SK-N-SH (cell line): ENCODE measurements at regions not wholly inside any gene's neighbourhood (a gene's known extent, or its start where the extent isn't known, plus 50 kb on each side); places are given as distances from the start of the nearest gene placed in this dataset.

Experiments used
- CTCF ChIA-PET: fragments of 300-600, 350-600 bp; formaldehyde crosslinking; extraction: SDS; loops from one replicate; lab custom pipeline; 2021; lab: Yijun Ruan, JAX
- POLR2A ChIA-PET: fragments of 350-600 bp; sonication (Branson Sonifier 250); formaldehyde crosslinking; extraction: SDS; loops from one replicate; lab custom pipeline; 2020; ENCODE audit warnings: antibody characterized with exemption, inconsistent platforms; lab: Yijun Ruan, JAX
- DNase-seq: peaks from one replicate; pipeline ENCODE4 v3.0.0; 2012
- H2AFZ ChIP-seq: fragments of 200-600 bp; sonication (generic); 2 replicates; pipeline ENCODE4 v1.8.1; 2016; ENCODE audit warnings: antibody characterized with exemption, mild to moderate bottlenecking, low read depth
- H3F3A ChIP-seq: fragments of 200-600 bp; sonication (generic); replicated peaks from 2 replicates; pipeline ENCODE3; 2016; ENCODE audit warnings: antibody characterized with exemption, mild to moderate bottlenecking; ENCODE audit not compliant: insufficient read depth
- H3K27ac ChIP-seq, 2 experiments: fragments of 200-500 bp in 1 of 2; fragments of 200-600 bp in 1 of 2; sonication (Bioruptor generic) in 1 of 2; sonication (generic), shearing (Covaris generic) in 1 of 2; 2 replicates each; pipeline versions ENCODE4 v1.5.1 to v1.6.1; 2014 to 2016; ENCODE audit warnings: low read depth in 2 of 2, inconsistent platforms in 1 of 2, low read length in 1 of 2, mild to moderate bottlenecking in 1 of 2, mixed read lengths in 1 of 2
- H3K27me3 ChIP-seq: fragments of 200-600 bp; sonication (generic), shearing (Covaris generic); 2 replicates; pipeline ENCODE4 v1.6.1; 2016; ENCODE audit warnings: mixed run types; ENCODE audit not compliant: insufficient read depth
- H3K36me3 ChIP-seq, 2 experiments: fragments of 200-500 bp in 1 of 2; fragments of 200-600 bp in 1 of 2; sonication (Bioruptor generic) in 1 of 2; sonication (generic) in 1 of 2; replicated peaks in 1 of 2; 2 replicates each; pipeline versions ENCODE3 to v1.5.1; 2014 to 2016; ENCODE audit warnings: low read length in 1 of 2, mild to moderate bottlenecking in 1 of 2; ENCODE audit not compliant: insufficient read depth in 2 of 2, control insufficient read depth in 1 of 2
- H3K4me1 ChIP-seq, 2 experiments: fragments of 200-500 bp in 1 of 2; fragments of 200-600 bp in 1 of 2; sonication (Bioruptor generic) in 1 of 2; sonication (generic), shearing (Covaris generic) in 1 of 2; 2 replicates each; pipeline versions ENCODE4 v1.5.1 to v1.6.1; 2014 to 2016; ENCODE audit warnings: low read depth in 1 of 2, low read length in 1 of 2, mixed run types in 1 of 2; ENCODE audit not compliant: insufficient read depth in 2 of 2, control insufficient read depth in 1 of 2
- H3K4me2 ChIP-seq: fragments of 200-600 bp; sonication (generic), shearing (Covaris generic); 2 replicates; pipeline ENCODE4 v1.6.1; 2017; ENCODE audit warnings: mixed run types
- H3K4me3 ChIP-seq, 2 experiments: fragments of 200-500 bp in 1 of 2; fragments of 200-600 bp in 1 of 2; sonication (Bioruptor generic) in 1 of 2; sonication (generic), shearing (Covaris generic) in 1 of 2; 2 replicates each; pipeline versions ENCODE4 v1.5.1 to v1.8.1; 2014 to 2016; ENCODE audit warnings: low read depth in 2 of 2, inconsistent platforms in 1 of 2, low read length in 1 of 2, mild to moderate bottlenecking in 1 of 2, mixed read lengths in 1 of 2, moderate library complexity in 1 of 2
- H3K79me2 ChIP-seq: fragments of 200-600 bp; sonication (generic); 2 replicates; pipeline ENCODE4 v1.8.1; 2017; ENCODE audit warnings: mild to moderate bottlenecking; ENCODE audit not compliant: insufficient read depth
- H3K9ac ChIP-seq: fragments of 200-600 bp; sonication (generic); 2 replicates; pipeline ENCODE4 v1.6.1; 2017; ENCODE audit warnings: mixed run types
- H3K9me2 ChIP-seq: fragments of 200-600 bp; sonication (generic); 2 replicates; pipeline ENCODE4 v1.6.1; 2017; ENCODE audit warnings: mixed run types
- H3K9me3 ChIP-seq: fragments of 200-600 bp; sonication (generic); 2 replicates; pipeline ENCODE4 v1.6.1; 2017; ENCODE audit warnings: mixed run types, mild to moderate bottlenecking, moderate library complexity
- H4K20me1 ChIP-seq: fragments of 200-600 bp; sonication (generic); 2 replicates; pipeline ENCODE4 v1.6.1; 2017; ENCODE audit warnings: mild to moderate bottlenecking, mixed run types; ENCODE audit not compliant: insufficient read depth
- CHD2 ChIP-seq: fragments of 150-350 bp; IDR thresholded peaks from 2 replicates; pipeline ENCODE4 v1.6.1; 2018; ENCODE audit warnings: low read length; ENCODE audit not compliant: partially characterized antibody
- ELF1 ChIP-seq: IDR thresholded peaks from 2 replicates; pipeline ENCODE4 v1.4.0; 2012
- EZH2phosphoT487 ChIP-seq: fragments of 200-600 bp; sonication (generic); IDR thresholded peaks from 2 replicates; pipeline ENCODE4 v1.6.1; 2017; ENCODE audit warnings: low read depth, mixed run types, mild to moderate bottlenecking, antibody characterized with exemption, moderate library complexity, borderline replicate concordance
- FOXJ3 ChIP-seq: sonication (generic); formaldehyde crosslinking; IDR thresholded peaks from 2 replicates; pipeline ENCODE4 v1.5.1; 2020; ENCODE audit warnings: mild to moderate bottlenecking, missing genetic modification reagents
- GABPA ChIP-seq: IDR thresholded peaks from 2 replicates; pipeline ENCODE4 v1.4.0; 2012; ENCODE audit warnings: low read depth, mild to moderate bottlenecking
- GATA2 ChIP-seq: sonication (generic); formaldehyde crosslinking; IDR thresholded peaks from 2 replicates; pipeline ENCODE4 v1.5.0; 2020; ENCODE audit warnings: mild to moderate bottlenecking, missing genetic modification reagents
- JUND ChIP-seq: IDR thresholded peaks from 2 replicates; pipeline ENCODE4 v1.4.0; 2012
- MEF2A ChIP-seq: IDR thresholded peaks from 2 replicates; pipeline ENCODE4 v1.4.0; 2012; ENCODE audit warnings: low read depth, borderline replicate concordance
- NRF1 ChIP-seq: IDR thresholded peaks from 2 replicates; pipeline ENCODE4 v1.6.1; 2012; ENCODE audit warnings: low read depth, mild to moderate bottlenecking, low read length
- RAD21 ChIP-seq: IDR thresholded peaks from 2 replicates; pipeline ENCODE4 v1.6.1; 2012; ENCODE audit warnings: mild to moderate bottlenecking, low read length
- SIN3A ChIP-seq: IDR thresholded peaks from 2 replicates; pipeline ENCODE4 v1.6.1; 2012; ENCODE audit warnings: low read depth, mild to moderate bottlenecking, low read length, moderate library complexity, borderline replicate concordance
- SMC3 ChIP-seq: IDR thresholded peaks from 2 replicates; pipeline ENCODE4 v1.6.1; 2012; ENCODE audit warnings: low read depth, low read length, improper control_type of control experiment
- TAF1 ChIP-seq: IDR thresholded peaks from 2 replicates; pipeline ENCODE4 v1.6.1; 2012; ENCODE audit warnings: low read depth, mild to moderate bottlenecking, low read length, moderate library complexity, borderline replicate concordance
- TEAD4 ChIP-seq: IDR thresholded peaks from 2 replicates; pipeline ENCODE4 v1.4.0; 2012; ENCODE audit warnings: mild to moderate bottlenecking, borderline replicate concordance; ENCODE audit not compliant: insufficient read depth
- WGBS: methylation state at CpG from one replicate; pipeline ENCODE4 v1.1.6; 2017; ENCODE audit warnings: low lambda C conversion rate; 5-methylcytosine and 5-hydroxymethylcytosine counted together
- TF ChIP-seq, protein P1 (sequence below): IDR thresholded peaks from 2 replicates; pipeline ENCODE4; 2012
- TF ChIP-seq, protein P2 (sequence below): IDR thresholded peaks from 2 replicates; pipeline ENCODE4 v1.4.0; 2012; ENCODE audit warnings: low read depth, borderline replicate concordance
- TF ChIP-seq, protein P3 (sequence below): fragments of 150-350 bp; IDR thresholded peaks from 2 replicates; pipeline ENCODE4 v1.6.1; 2016; ENCODE audit warnings: mild to moderate bottlenecking, low read depth, low read length

GRCh38 chr11:122434786-122435185 is 220.7 kb upstream of the UBASH3B start:
- no peak overlapping the region for H3K9ac ChIP-seq
- H2AFZ ChIP-seq, result no peak overlapping the region
- no peaks in the 10 kb centered on the region for H3K36me3 ChIP-seq
- H3K79me2 ChIP-seq, result no peaks in the 10 kb centered on the region
- no peak overlapping the region for H3K4me2 ChIP-seq
- H3K27me3 ChIP-seq, result no peaks in the 10 kb centered on the region
- H3K9me2 ChIP-seq, result no peaks in the 10 kb centered on the region
- TF ChIP-seq RAD21 (no peak), MEF2A (no peak), FOXJ3 (CRISPR knock-in tag) (no peak), JUND (no peak), GABPA (no peak), SMC3 (no peak), SIN3A (no peak), GATA2 (CRISPR knock-in tag) (no peak), NRF1 (no peak), CHD2 (no peak)
- TF ChIP-seq, protein P1, sequence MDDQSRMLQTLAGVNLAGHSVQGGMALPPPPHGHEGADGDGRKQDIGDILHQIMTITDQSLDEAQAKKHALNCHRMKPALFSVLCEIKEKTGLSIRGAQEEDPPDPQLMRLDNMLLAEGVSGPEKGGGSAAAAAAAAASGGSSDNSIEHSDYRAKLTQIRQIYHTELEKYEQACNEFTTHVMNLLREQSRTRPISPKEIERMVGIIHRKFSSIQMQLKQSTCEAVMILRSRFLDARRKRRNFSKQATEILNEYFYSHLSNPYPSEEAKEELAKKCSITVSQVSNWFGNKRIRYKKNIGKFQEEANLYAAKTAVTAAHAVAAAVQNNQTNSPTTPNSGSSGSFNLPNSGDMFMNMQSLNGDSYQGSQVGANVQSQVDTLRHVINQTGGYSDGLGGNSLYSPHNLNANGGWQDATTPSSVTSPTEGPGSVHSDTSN, result no peak
- TF ChIP-seq, protein P2, sequence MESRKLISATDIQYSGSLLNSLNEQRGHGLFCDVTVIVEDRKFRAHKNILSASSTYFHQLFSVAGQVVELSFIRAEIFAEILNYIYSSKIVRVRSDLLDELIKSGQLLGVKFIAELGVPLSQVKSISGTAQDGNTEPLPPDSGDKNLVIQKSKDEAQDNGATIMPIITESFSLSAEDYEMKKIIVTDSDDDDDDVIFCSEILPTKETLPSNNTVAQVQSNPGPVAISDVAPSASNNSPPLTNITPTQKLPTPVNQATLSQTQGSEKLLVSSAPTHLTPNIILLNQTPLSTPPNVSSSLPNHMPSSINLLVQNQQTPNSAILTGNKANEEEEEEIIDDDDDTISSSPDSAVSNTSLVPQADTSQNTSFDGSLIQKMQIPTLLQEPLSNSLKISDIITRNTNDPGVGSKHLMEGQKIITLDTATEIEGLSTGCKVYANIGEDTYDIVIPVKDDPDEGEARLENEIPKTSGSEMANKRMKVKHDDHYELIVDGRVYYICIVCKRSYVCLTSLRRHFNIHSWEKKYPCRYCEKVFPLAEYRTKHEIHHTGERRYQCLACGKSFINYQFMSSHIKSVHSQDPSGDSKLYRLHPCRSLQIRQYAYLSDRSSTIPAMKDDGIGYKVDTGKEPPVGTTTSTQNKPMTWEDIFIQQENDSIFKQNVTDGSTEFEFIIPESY, result no peak
- TF ChIP-seq, protein P3, sequence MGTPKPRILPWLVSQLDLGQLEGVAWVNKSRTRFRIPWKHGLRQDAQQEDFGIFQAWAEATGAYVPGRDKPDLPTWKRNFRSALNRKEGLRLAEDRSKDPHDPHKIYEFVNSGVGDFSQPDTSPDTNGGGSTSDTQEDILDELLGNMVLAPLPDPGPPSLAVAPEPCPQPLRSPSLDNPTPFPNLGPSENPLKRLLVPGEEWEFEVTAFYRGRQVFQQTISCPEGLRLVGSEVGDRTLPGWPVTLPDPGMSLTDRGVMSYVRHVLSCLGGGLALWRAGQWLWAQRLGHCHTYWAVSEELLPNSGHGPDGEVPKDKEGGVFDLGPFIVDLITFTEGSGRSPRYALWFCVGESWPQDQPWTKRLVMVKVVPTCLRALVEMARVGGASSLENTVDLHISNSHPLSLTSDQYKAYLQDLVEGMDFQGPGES, result no peak
- no peak overlapping the region for H3K4me3 ChIP-seq
- ChIA-PET POLR2A (no interaction called here), CTCF (no interaction called here)
- DNase-seq, result no peak
- H3K9me3 ChIP-seq, result no peaks in the 10 kb centered on the region
- peaks cover 2% of the 10 kb centered on the region for H3F3A ChIP-seq
- no peaks in the 10 kb centered on the region for H4K20me1 ChIP-seq
- H3K4me1 ChIP-seq, result no peaks in the 10 kb centered on the region
- no peak overlapping the region for H3K27ac ChIP-seq
- 4% methylated on average over 1 of the region's 1 CpG for WGBS

DNA sequence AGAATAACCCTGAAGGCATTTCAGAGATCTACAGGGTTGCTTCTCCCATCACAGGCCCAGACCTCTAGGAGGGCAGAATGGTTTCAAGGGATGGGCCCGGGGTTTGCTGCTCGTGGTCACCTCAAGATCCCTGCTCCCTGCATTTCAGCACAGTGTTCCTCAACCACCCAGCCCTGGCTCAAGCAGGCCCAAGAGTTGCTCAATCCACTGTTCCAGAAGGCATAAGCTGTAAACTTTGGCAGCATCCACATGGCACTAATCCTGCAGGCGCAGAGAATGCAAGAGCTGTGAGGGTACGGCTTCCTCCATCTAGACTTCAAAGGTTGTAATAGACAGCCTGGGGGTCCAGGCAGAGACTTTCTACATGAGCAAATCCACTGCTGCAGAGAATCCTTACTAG is 225.0 kb upstream of the UBASH3B start:
- Histone ChIP-seq H3K4me1 (no peaks in the 10 kb centered on the region), H3F3A (peaks cover 2% of the 10 kb centered on the region), H3K9ac (no peak overlapping the region), H3K4me2 (no peak overlapping the region), H3K9me2 (no peaks in the 10 kb centered on the region), H3K27me3 (no peaks in the 10 kb centered on the region), H3K27ac (no peak overlapping the region), H2AFZ (no peak overlapping the region), H4K20me1 (no peaks in the 10 kb centered on the region), H3K4me3 (no peak overlapping the region), H3K36me3 (no peaks in the 10 kb centered on the region), H3K79me2 (no peaks in the 10 kb centered on the region), H3K9me3 (no peaks in the 10 kb centered on the region)
- WGBS, result 60% methylated on average over 1 of the region's 4 CpGs
- ChIA-PET CTCF (no interaction called here), POLR2A (no interaction called here)
- TF ChIP-seq, protein P1, result no peak
- no peak for TF ChIP-seq TAF1
- TF ChIP-seq CHD2, result no peak
- no peak for TF ChIP-seq EZH2phosphoT487
- TF ChIP-seq SIN3A, result no peak
- TF ChIP-seq TEAD4, result no peak
- no peak for TF ChIP-seq ELF1
- no peak for TF ChIP-seq MEF2A
- TF ChIP-seq GABPA, result no peak
- no peak for DNase-seq
